Stimulated activated effector memory CD8-positive, alpha-beta T cell treated with anti-CD3 and anti-CD28 coated beads, Interleukin-12 subunit alpha, Interleukin-12 subunit beta, amount 100 ng/mL, for 72 hours (primary cell): ENCODE measurements at regions not wholly inside any gene's neighbourhood (a gene's known extent, or its start where the extent isn't known, plus 50 kb on each side); places are given as distances from the start of the nearest gene placed in this dataset.

ENCODE experiments used
- ATAC-seq: fragments of 150-1000 bp; cut with Tn5 transposase; 2 replicates; pipeline ENCODE4 v1.10.0; 2021
- DNase-seq, 2 donors: peaks; one replicate each; pipeline ENCODE4 v3.0.0; 2021 to 2022; ENCODE audit warnings: low spot score in 2 of 2
- H3K27ac Mint-ChIP-seq: one replicate; pipeline ENCODE4 v1.8.0; 2022; ENCODE audit warnings: mild to moderate bottlenecking, mixed read lengths
- H3K36me3 Mint-ChIP-seq: one replicate; pipeline ENCODE4 v1.8.0; 2022; ENCODE audit warnings: mild to moderate bottlenecking, mixed read lengths
- H3K4me1 Mint-ChIP-seq: one replicate; pipeline ENCODE4 v1.8.0; 2022; ENCODE audit warnings: mixed read lengths
- H3K4me3 Mint-ChIP-seq: one replicate; pipeline ENCODE4 v1.8.0; 2022; ENCODE audit warnings: mild to moderate bottlenecking, mixed read lengths
- H3K9me3 Mint-ChIP-seq: one replicate; pipeline ENCODE4 v1.8.0; 2022; ENCODE audit warnings: mixed read lengths

DNA sequence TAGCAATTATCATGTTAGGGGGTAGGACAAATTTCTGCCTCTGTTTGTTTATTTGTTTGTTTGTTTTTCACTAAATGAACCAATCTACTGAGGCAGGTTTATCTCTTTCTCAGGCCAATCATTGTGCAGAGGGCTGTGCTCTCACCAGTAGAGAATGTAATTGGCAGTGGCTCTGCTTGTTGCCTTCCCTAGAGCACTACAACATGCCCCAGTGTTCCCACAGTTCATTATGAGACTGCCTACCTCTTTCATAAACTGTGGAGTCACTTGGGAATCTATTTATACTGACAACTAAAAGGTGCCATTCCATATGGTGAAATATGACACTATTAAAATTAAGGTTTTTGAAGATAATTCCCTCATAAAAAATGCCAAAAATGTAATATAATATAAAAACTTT is 196.3 kb upstream of the ALCAM start:
- Mint-ChIP-seq H3K9me3 (no peaks in the 10 kb centered on the region), H3K36me3 (no peaks in the 10 kb centered on the region), H3K4me1 (no peaks in the 10 kb centered on the region), H3K4me3 (no peak overlapping the region), H3K27ac (no peak overlapping the region)
- ATAC-seq: no peak
- no peak for DNase-seq

DNA sequence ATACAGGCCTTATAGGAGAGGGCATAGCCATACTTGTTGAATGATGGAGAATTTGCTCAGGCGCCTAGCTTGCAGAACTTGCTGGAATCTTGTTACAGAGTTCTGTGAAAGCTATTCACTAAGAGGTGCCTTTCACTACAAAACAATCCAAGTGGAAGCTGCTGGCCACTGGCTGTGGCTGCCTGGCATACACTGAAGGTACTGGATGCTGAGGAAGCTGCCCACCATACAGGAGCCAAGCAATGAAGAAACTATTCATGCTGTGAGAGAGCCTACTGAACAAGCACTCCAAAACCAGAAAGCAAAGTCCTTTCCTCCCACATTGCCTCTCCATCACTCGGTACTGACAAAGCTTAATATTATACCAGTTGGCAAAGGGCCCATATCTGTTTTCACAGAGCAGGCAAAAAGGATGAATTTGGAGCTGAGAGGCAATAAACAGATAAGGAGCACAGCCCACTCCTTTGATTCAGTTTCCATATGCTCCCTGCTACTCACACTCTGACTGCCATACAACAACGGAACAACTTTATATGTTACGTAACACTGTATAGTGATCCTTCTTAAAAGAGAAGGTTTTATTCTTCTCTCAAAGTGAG is 192.6 kb upstream of the ALCAM start:
- Mint-ChIP-seq H3K36me3 (no peaks in the 10 kb centered on the region), H3K9me3 (no peaks in the 10 kb centered on the region), H3K4me1 (no peaks in the 10 kb centered on the region), H3K27ac (no peak overlapping the region), H3K4me3 (no peak overlapping the region)
- DNase-seq: no peak
- no peak for ATAC-seq

GRCh38 chr3:105177576-105177975 is 189.1 kb upstream of the ALCAM start:
- no peaks in the 10 kb centered on the region for H3K9me3 Mint-ChIP-seq
- no peak for ATAC-seq
- no peak for DNase-seq
- no peaks in the 10 kb centered on the region for H3K4me1 Mint-ChIP-seq
- H3K4me3 Mint-ChIP-seq: no peak overlapping the region
- H3K36me3 Mint-ChIP-seq: no peaks in the 10 kb centered on the region
- no peak overlapping the region for H3K27ac Mint-ChIP-seq

DNA sequence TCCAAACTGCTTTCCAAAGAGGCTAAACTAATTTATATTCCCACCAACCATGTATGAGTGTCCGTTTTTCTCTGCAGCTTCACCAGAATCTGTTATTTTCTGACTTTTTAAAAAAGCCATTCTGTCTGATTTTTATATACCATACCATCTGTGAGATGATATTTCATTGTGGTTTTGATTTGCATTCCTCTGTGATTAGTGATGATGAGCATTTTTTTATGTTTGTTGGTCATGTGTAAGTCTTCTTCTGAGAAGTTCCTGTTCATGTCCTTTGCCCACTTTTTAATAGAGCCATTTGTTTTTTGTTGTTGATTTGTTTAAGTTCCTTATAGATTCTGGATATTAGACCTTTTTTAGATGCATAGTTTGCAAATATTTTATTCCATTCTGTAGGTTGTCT is 179.4 kb upstream of the ALCAM start:
- ATAC-seq (no peak), DNase-seq (no peak)
- H3K9me3 Mint-ChIP-seq: peaks cover 3% of the 10 kb centered on the region
- no peaks in the 10 kb centered on the region for H3K36me3 Mint-ChIP-seq
- no peaks in the 10 kb centered on the region for H3K4me1 Mint-ChIP-seq
- no peak overlapping the region for H3K4me3 Mint-ChIP-seq
- H3K27ac Mint-ChIP-seq: no peak overlapping the region

DNA sequence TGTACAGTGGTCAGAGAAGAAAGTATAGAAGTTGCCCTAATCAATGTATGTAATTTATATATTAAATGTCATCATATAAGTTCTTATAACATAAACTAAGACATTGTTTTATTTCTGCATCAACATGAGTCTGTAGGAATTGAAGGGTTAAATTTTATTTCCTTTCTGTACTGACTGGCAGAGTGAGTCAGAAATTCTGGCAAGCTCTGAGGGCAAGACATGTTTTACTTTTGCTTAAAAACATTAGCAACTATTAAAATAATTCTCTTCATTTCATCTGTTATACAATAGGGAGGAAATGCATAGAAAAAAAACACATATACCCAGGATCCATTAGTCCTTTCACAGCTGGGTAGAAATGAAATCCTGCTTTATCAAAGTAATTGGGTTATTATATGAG is 171.4 kb upstream of the ALCAM start:
- H3K4me3 Mint-ChIP-seq: no peak overlapping the region
- H3K27ac Mint-ChIP-seq: no peak overlapping the region
- ATAC-seq: no peak
- DNase-seq: no peak
- H3K36me3 Mint-ChIP-seq: no peaks in the 10 kb centered on the region
- no peaks in the 10 kb centered on the region for H3K4me1 Mint-ChIP-seq
- H3K9me3 Mint-ChIP-seq: no peaks in the 10 kb centered on the region

GRCh38 chr3:105197863-105198262 is 168.8 kb upstream of the ALCAM start:
- Mint-ChIP-seq H3K27ac (no peak overlapping the region), H3K4me1 (no peaks in the 10 kb centered on the region), H3K9me3 (no peaks in the 10 kb centered on the region), H3K4me3 (no peak overlapping the region), H3K36me3 (no peaks in the 10 kb centered on the region)
- ATAC-seq: no peak
- DNase-seq: no peak

DNA sequence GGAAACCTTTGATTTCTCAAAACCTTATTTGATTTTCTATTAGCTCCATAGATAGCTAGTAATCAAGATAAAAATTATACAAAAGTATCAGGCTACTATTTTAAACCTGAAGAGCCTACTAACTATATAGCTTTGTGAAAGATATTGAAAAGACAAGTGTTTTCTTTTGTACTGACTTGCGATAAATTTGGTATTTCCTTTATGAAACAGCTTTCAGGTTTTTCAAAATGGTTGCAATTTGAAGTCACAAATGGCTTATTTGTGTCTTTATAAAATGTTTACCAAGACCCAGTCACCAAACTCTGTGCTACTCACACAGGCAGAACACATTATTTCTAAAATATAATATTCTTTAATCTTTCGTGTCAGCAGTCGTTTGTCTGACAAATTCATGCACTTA is 167.5 kb upstream of the ALCAM start:
- H3K9me3 Mint-ChIP-seq: no peaks in the 10 kb centered on the region

DNA sequence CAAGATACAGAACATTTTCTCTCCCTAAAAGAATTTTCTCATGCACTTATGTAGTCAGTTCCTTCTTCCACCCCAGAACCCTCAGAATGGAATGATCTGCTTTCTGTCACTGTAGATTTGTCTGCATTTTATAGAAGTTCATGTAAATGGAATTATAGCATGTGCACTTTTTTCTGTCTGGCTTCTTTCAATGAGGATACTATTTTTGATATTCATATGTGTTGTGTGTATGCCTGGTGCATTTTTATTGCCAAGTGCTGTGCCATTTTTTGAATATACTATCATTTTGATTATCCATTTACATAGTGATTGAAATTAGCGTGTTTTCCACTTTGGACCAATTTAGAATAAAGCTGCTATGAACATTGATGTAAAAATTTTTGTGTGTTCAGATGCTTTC is 156.6 kb upstream of the ALCAM start:
- no peak for DNase-seq
- Mint-ChIP-seq H3K4me1 (no peaks in the 10 kb centered on the region), H3K36me3 (no peaks in the 10 kb centered on the region), H3K27ac (no peak overlapping the region), H3K9me3 (no peaks in the 10 kb centered on the region), H3K4me3 (no peak overlapping the region)
- ATAC-seq: no peak

More for the DNA sequence above, 167.5 kb upstream of the ALCAM start:
- ATAC-seq (no peak), DNase-seq (no peak)
- Mint-ChIP-seq H3K27ac (no peak overlapping the region), H3K4me1 (no peaks in the 10 kb centered on the region), H3K36me3 (no peaks in the 10 kb centered on the region), H3K4me3 (no peak overlapping the region)

DNA sequence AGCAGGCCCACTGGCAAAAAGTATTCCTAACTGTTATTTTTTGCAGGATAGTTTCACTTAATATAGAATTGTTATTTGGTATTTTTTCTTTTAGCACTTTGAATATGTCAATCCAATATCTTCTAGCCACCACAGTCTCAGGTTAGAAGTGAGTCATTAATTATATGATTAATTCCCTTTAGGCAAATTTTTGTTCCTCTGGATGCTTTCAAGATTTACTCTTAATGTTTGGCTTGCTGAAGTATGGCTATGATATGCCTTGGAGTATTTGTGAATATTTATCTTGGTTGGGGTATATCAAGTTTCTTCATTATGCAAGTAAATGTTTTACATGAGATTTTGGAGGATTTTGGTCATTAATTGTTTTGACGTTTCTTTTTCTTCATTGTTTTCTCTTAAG is 152.1 kb upstream of the ALCAM start:
- Mint-ChIP-seq H3K4me3 (no peak overlapping the region), H3K4me1 (no peaks in the 10 kb centered on the region), H3K9me3 (no peaks in the 10 kb centered on the region), H3K27ac (no peak overlapping the region), H3K36me3 (no peaks in the 10 kb centered on the region)
- no peak for ATAC-seq
- DNase-seq: no peak

DNA sequence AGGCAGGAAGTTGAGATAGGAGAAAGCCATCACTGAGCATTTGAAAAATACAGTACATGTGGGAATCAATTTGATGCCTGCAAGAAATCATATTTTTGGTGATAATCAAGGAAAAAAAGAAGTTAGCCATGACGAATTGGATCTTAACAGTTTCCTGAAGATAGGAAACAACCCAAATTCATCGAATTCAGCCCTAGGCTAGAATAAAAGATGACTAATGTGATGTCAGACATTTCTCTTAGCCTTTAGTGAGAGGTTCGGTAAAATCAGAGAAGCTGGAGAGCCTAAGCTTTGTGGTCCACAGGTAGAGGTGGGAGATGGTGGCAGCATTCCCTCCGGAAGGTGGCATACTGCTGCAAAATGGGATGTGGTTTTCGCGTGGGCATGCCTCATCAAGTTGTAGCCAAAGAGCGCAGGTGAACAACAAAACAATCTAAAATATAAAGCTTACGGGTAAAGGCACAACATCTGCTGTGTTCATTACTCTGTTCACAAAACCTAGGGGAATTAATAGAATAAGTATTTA is 144.1 kb upstream of the ALCAM start:
- no peak overlapping the region for H3K27ac Mint-ChIP-seq
- ATAC-seq: no peak
- no peaks in the 10 kb centered on the region for H3K4me1 Mint-ChIP-seq
- no peak for DNase-seq
- H3K36me3 Mint-ChIP-seq: no peaks in the 10 kb centered on the region
- no peaks in the 10 kb centered on the region for H3K9me3 Mint-ChIP-seq
- no peak overlapping the region for H3K4me3 Mint-ChIP-seq

DNA sequence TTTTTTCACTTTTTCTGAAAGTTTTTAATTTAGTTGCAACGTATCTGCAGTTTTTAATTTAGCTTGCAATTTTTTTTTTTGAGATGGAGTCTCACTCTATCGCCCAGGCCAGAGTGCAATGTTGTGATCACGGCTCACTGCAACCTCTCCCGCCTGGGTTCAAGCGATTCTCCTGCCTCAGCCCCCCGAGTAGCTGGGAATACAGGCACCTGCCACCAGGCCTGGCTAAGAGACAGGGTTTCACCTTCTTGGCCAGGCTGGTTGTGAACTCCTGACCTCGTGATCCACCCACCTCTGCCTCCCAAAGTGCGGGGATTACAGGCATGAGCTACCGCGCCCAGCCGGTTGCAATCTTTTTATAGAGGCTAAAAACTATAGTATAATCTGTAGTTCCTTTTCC is 142.9 kb upstream of the ALCAM start:
- Mint-ChIP-seq H3K4me1 (no peaks in the 10 kb centered on the region), H3K27ac (no peak overlapping the region), H3K4me3 (no peak overlapping the region), H3K36me3 (no peaks in the 10 kb centered on the region), H3K9me3 (no peaks in the 10 kb centered on the region)
- DNase-seq: no peak
- no peak for ATAC-seq

DNA sequence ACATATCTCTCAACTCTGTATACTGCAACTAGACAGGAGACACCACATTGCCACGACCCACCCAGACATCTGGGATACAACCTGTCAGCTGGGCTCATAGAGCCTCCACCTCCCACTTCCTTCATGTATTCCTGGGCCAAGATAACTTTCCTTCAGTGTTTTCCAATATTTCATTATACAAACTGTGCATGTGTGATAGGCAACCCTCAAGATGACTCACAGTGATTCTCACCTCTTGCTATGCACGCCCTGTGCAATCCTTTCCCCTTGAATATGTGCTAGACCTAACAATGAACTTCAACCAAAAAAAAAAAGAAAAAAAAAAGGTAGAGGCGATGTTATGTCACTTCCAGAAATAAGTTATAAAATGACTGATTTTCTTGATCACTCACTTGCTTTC is 138.0 kb upstream of the ALCAM start:
- Mint-ChIP-seq H3K27ac (no peak overlapping the region), H3K9me3 (no peaks in the 10 kb centered on the region), H3K36me3 (no peaks in the 10 kb centered on the region), H3K4me3 (no peak overlapping the region), H3K4me1 (no peaks in the 10 kb centered on the region)
- no peak for DNase-seq
- no peak for ATAC-seq

DNA sequence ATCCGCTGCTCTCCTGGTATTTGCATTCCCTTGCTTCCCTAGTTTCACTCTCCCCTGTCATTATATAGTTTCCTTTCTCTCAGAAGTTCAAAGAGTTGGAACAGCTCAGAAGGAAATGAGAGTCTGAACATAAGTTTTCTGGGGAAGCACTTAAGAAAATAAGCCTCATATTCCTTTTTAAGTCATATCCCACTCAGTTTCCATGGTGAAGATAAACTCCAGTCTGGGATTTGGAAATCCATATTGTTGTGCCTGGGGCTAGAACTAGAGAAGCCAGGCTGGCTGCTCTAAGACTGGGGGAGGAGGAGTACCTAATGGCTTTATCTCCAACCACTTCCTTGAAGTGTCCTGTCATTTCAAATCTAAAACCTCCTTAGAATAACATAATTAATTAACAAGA is 134.2 kb upstream of the ALCAM start:
- no peaks in the 10 kb centered on the region for H3K36me3 Mint-ChIP-seq
- no peak overlapping the region for H3K27ac Mint-ChIP-seq
- H3K4me3 Mint-ChIP-seq: no peak overlapping the region
- no peaks in the 10 kb centered on the region for H3K9me3 Mint-ChIP-seq
- H3K4me1 Mint-ChIP-seq: no peaks in the 10 kb centered on the region
- no peak for ATAC-seq
- no peak for DNase-seq

- no peaks in the 10 kb centered on the region for H3K9me3 Mint-ChIP-seq
- DNase-seq (no peak), ATAC-seq (no peak)
- no peak overlapping the region for H3K27ac Mint-ChIP-seq
- H3K4me3 Mint-ChIP-seq: no peak overlapping the region
- no peaks in the 10 kb centered on the region for H3K36me3 Mint-ChIP-seq
- H3K4me1 Mint-ChIP-seq: no peaks in the 10 kb centered on the region
These were observed 133.7 kb upstream of the ALCAM start for GRCh38 chr3:105233010-105233409.

DNA sequence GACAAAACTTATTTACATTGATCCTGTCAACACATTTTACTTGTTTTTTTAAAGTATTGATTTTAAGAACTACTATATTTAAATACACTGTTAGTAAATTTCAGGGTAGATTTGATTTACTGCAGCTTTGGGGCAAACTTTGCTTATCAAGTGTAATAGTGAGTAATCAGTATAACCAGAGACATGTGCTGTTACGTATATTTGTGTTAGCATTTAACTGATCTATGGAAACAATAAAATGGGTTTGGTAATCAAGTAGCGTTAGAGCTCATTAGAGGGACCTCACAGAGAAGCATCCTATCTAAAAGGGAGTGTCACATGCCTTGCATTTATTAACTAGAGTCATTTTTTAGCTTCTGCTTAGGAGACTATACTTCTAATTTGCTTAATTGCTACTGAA is 131.5 kb upstream of the ALCAM start:
- H3K36me3 Mint-ChIP-seq: no peaks in the 10 kb centered on the region
- H3K27ac Mint-ChIP-seq: no peak overlapping the region
- ATAC-seq: no peak
- no peak overlapping the region for H3K4me3 Mint-ChIP-seq
- no peak for DNase-seq
- H3K4me1 Mint-ChIP-seq: no peaks in the 10 kb centered on the region
- no peaks in the 10 kb centered on the region for H3K9me3 Mint-ChIP-seq

DNA sequence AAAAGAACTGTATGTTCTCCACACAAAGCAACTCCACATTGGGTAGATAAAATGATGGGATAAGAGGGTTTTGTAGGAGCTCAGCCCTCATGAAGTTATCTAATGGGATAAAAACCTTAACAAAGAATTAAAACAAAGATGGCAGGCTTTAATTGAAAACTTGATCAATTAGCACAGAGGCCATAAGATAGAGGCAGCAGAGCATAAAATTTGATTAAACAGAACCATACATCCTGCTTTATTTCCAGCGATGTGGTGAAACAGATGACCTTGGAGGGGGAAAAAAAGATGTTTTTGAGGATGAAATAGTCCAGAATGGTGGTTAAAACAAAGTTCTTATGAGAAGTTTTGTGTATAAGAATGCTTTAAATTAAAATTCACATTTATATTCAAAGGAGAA is 130.9 kb upstream of the ALCAM start:
- Mint-ChIP-seq H3K4me1 (no peaks in the 10 kb centered on the region), H3K36me3 (no peaks in the 10 kb centered on the region), H3K9me3 (no peaks in the 10 kb centered on the region), H3K27ac (no peak overlapping the region), H3K4me3 (no peak overlapping the region)
- DNase-seq (no peak), ATAC-seq (no peak)

DNA sequence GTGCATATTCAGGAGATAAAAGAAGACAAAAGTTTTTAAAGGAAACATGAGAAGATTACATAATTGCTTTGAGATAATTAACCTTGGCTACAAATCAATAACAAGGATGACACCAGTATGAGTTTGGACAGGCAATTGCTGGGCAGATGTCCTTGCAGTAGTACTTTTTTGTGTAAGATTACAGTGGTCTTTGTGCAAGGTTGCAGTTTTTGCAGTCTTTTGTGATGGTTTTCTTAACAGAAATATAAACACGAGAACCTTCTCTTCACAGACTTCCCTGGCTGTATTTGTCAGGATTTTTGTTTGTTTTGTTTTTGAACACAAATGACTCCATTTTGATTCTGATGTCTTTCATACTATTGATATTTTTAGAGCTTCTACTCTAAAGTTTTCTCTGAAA is 128.3 kb upstream of the ALCAM start:
- no peaks in the 10 kb centered on the region for H3K36me3 Mint-ChIP-seq
- no peaks in the 10 kb centered on the region for H3K4me1 Mint-ChIP-seq
- H3K27ac Mint-ChIP-seq: no peak overlapping the region
- no peak overlapping the region for H3K4me3 Mint-ChIP-seq
- H3K9me3 Mint-ChIP-seq: no peaks in the 10 kb centered on the region
- DNase-seq: no peak
- ATAC-seq: no peak
